ENCODE measurements at regions not wholly inside any gene's neighbourhood (a gene's known extent, or its start where the extent isn't known, plus 50 kb on each side); places are given as distances from the start of the nearest gene placed in this dataset.
"Not testable (repeated sequence)": the region's sequence is repeated elsewhere in the genome, so short reads cannot be mapped to it uniquely, and the experiment has no call there.

GRCh38 chr20:51277961-51278360 lies 255.1 kb upstream of the KCNG1 start:
- no peak overlapping the region for H3K27ac ChIP-seq

GRCh38 chr20:51276296-51276695 lies 253.4 kb upstream of the KCNG1 start:
- TF ChIP-seq ZFX (IDR thresholded peaks at IDR 0.05): no peak

More at GRCh38 chr20:51277961-51278360, 255.1 kb upstream of the KCNG1 start:
- TF ChIP-seq ZFX (IDR thresholded peaks at IDR 0.05) (no peak), CTCF (conservative IDR thresholded peaks at IDR 0.05) (no peak)

GRCh38 chr20:51275826-51276225 lies 252.9 kb upstream of the KCNG1 start:
- no peak for TF ChIP-seq CTCF (conservative IDR thresholded peaks at IDR 0.05)
- no peak for TF ChIP-seq ZFX (IDR thresholded peaks at IDR 0.05)

More at GRCh38 chr20:51276296-51276695, 253.4 kb upstream of the KCNG1 start:
- no peak overlapping the region for H3K27ac ChIP-seq

GRCh38 chr20:51275181-51275580 lies 252.3 kb upstream of the KCNG1 start:
- H3K27ac ChIP-seq: no peak overlapping the region
- TF ChIP-seq ZFX (IDR thresholded peaks at IDR 0.05): no peak
- no peak for TF ChIP-seq CTCF (conservative IDR thresholded peaks at IDR 0.05)

More at GRCh38 chr20:51275826-51276225, 252.9 kb upstream of the KCNG1 start:
- H3K27ac ChIP-seq: no peak overlapping the region

- no peak for TF ChIP-seq ZFX (IDR thresholded peaks at IDR 0.05)
- no peak for TF ChIP-seq CTCF (conservative IDR thresholded peaks at IDR 0.05)
Observed at GRCh38 chr20:51272401-51272800, 249.5 kb upstream of the KCNG1 start.

GRCh38 chr20:51271931-51272330 lies 249.0 kb upstream of the KCNG1 start:
- no peak for TF ChIP-seq CTCF (conservative IDR thresholded peaks at IDR 0.05)
- TF ChIP-seq ZFX (IDR thresholded peaks at IDR 0.05): no peak
- no peak overlapping the region for H3K27ac ChIP-seq

More at GRCh38 chr20:51272401-51272800, 249.5 kb upstream of the KCNG1 start:
- no peak overlapping the region for H3K27ac ChIP-seq

GRCh38 chr20:51271289-51271688 lies 248.4 kb upstream of the KCNG1 start:
- not testable (repeated sequence) for H3K27ac ChIP-seq

- TF ChIP-seq ZFX (IDR thresholded peaks at IDR 0.05) (no peak), CTCF (conservative IDR thresholded peaks at IDR 0.05) (no peak)
- no peak overlapping the region for H3K27ac ChIP-seq
Observed at GRCh38 chr20:51269671-51270070, 246.8 kb upstream of the KCNG1 start.

Data from C4-2B (cell line).